ENCODE measurements at regions not wholly inside any gene's neighbourhood (a gene's known extent, or its start where the extent isn't known, plus 50 kb on each side); places are given as distances from the start of the nearest gene placed in this dataset.

DNA sequence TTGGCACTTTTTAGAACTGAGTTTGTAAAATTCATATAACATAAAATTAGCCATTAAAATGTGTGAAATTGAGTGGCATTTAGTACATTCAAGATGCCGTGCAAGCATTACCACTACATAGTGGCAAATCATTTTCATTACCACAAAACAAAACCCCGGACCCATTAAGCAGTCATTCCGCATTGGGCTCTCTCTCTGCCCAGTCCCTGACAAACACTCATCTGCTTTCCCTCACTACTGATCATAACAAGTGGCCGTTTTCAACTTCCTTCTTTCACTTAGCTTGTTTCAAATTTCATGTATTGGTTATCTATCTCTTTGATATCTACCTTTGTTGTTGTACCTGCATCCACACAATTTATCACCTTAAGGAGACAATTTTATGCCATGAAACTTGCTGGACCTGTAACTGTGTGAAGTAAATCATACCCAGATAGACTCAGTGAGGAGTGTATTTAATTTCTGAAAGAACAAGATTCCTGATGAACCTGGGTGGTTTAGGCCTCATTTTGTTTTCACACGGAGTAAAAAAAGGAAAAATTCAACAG, 202.1 kb downstream of the OR13H1 start:
- TF ChIP-seq, protein P1, sequence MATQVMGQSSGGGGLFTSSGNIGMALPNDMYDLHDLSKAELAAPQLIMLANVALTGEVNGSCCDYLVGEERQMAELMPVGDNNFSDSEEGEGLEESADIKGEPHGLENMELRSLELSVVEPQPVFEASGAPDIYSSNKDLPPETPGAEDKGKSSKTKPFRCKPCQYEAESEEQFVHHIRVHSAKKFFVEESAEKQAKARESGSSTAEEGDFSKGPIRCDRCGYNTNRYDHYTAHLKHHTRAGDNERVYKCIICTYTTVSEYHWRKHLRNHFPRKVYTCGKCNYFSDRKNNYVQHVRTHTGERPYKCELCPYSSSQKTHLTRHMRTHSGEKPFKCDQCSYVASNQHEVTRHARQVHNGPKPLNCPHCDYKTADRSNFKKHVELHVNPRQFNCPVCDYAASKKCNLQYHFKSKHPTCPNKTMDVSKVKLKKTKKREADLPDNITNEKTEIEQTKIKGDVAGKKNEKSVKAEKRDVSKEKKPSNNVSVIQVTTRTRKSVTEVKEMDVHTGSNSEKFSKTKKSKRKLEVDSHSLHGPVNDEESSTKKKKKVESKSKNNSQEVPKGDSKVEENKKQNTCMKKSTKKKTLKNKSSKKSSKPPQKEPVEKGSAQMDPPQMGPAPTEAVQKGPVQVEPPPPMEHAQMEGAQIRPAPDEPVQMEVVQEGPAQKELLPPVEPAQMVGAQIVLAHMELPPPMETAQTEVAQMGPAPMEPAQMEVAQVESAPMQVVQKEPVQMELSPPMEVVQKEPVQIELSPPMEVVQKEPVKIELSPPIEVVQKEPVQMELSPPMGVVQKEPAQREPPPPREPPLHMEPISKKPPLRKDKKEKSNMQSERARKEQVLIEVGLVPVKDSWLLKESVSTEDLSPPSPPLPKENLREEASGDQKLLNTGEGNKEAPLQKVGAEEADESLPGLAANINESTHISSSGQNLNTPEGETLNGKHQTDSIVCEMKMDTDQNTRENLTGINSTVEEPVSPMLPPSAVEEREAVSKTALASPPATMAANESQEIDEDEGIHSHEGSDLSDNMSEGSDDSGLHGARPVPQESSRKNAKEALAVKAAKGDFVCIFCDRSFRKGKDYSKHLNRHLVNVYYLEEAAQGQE (IDR thresholded peaks at IDR 0.05; ENCODE audit: low read depth): no peak
- TF ChIP-seq EZH2phosphoT487 (IDR thresholded peaks at IDR 0.05; ENCODE audit: borderline replicate concordance): no peak
- TF ChIP-seq, protein P2, sequence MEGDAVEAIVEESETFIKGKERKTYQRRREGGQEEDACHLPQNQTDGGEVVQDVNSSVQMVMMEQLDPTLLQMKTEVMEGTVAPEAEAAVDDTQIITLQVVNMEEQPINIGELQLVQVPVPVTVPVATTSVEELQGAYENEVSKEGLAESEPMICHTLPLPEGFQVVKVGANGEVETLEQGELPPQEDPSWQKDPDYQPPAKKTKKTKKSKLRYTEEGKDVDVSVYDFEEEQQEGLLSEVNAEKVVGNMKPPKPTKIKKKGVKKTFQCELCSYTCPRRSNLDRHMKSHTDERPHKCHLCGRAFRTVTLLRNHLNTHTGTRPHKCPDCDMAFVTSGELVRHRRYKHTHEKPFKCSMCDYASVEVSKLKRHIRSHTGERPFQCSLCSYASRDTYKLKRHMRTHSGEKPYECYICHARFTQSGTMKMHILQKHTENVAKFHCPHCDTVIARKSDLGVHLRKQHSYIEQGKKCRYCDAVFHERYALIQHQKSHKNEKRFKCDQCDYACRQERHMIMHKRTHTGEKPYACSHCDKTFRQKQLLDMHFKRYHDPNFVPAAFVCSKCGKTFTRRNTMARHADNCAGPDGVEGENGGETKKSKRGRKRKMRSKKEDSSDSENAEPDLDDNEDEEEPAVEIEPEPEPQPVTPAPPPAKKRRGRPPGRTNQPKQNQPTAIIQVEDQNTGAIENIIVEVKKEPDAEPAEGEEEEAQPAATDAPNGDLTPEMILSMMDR (IDR thresholded peaks at IDR 0.05 in 2 of 3, conservative IDR thresholded peaks at IDR 0.05 in 1 of 3; ENCODE audit: borderline replicate concordance in 1 of 3, insufficient read depth in 1 of 3, low read depth in 2 of 3, low read length in 2 of 3): no peak
- no peak for TF ChIP-seq ZFX (IDR thresholded peaks at IDR 0.05)
- TF ChIP-seq POLR2AphosphoS5 (IDR thresholded peaks at IDR 0.05; ENCODE audit: low read depth, low read length): no peak
